ELR (cell line): ENCODE measurements at regions not wholly inside any gene's neighbourhood (a gene's known extent, or its start where the extent isn't known, plus 50 kb on each side); places are given as distances from the start of the nearest gene placed in this dataset.
"Not testable (repeated sequence)": the region's sequence is repeated elsewhere in the genome, so short reads cannot be mapped to it uniquely, and the experiment has no call there.

ENCODE experiments used
- DNase-seq: peaks from one replicate; pipeline ENCODE4 v3.0.0-alpha.2; 2015; ENCODE audit warnings: low read depth

- DNase-seq: peak; percentile 8
Measured at GRCh38 chr18:73446502-73446901, 578.7 kb upstream of the NETO1 start.

- peak; percentile 38 for DNase-seq
Measured at GRCh38 chr18:73431620-73432019, 563.8 kb upstream of the NETO1 start.

GRCh38 chr18:73421010-73421409 lies 553.2 kb upstream of the NETO1 start:
- no peak for DNase-seq

- DNase-seq: no peak
Measured at GRCh38 chr18:73419531-73419930, 551.7 kb upstream of the NETO1 start.

- DNase-seq: no peak
Measured at GRCh38 chr18:73414598-73414997, 546.8 kb upstream of the NETO1 start.

- DNase-seq: no peak
Measured at GRCh38 chr18:73414069-73414468, 546.3 kb upstream of the NETO1 start.

GRCh38 chr18:73409242-73409641 lies 541.5 kb upstream of the NETO1 start:
- DNase-seq: no peak

- DNase-seq: no peak
Measured at GRCh38 chr18:73408469-73408868, 540.7 kb upstream of the NETO1 start.

- DNase-seq: no peak
Measured at GRCh38 chr18:73407506-73407905, 539.7 kb upstream of the NETO1 start.

- no peak for DNase-seq
Measured at GRCh38 chr18:73384246-73384645, 516.5 kb upstream of the NETO1 start.

GRCh38 chr18:73381699-73382036 lies 513.9 kb upstream of the NETO1 start:
- peak; percentile 22 for DNase-seq

- DNase-seq: peak; percentile 11
Measured at GRCh38 chr18:73381016-73381698, 513.4 kb upstream of the NETO1 start.

- DNase-seq: no peak
Measured at GRCh38 chr18:73366713-73367112, 498.9 kb upstream of the NETO1 start.

- peak; percentile 40 for DNase-seq
Measured at GRCh38 chr18:73365018-73365417, 497.2 kb upstream of the NETO1 start.

GRCh38 chr18:73355121-73355520 lies 487.3 kb upstream of the NETO1 start:
- no peak for DNase-seq

- DNase-seq: no peak
Measured at GRCh38 chr18:73352546-73352945, 484.8 kb upstream of the NETO1 start.

GRCh38 chr18:73340135-73340977 lies 472.6 kb upstream of the NETO1 start:
- peak; percentile 54 for DNase-seq

- no peak for DNase-seq
Measured at GRCh38 chr18:73331212-73331772, 463.5 kb upstream of the NETO1 start.

GRCh38 chr18:73330106-73330505 lies 462.3 kb upstream of the NETO1 start:
- not testable (repeated sequence) for DNase-seq

- DNase-seq: not testable (repeated sequence)
Measured at GRCh38 chr18:73324187-73324831, 456.5 kb upstream of the NETO1 start.

GRCh38 chr18:73318739-73319479 lies 451.1 kb upstream of the NETO1 start:
- no peak for DNase-seq

GRCh38 chr18:73316513-73316912 lies 448.7 kb upstream of the NETO1 start:
- DNase-seq: no peak
